PC-9 (cell line): ENCODE measurements at regions not wholly inside any gene's neighbourhood (a gene's known extent, or its start where the extent isn't known, plus 50 kb on each side); places are given as distances from the start of the nearest gene placed in this dataset.

Experiments
- CTCF ChIP-seq: fragments of 200-600 bp; sonication (generic); conservative IDR thresholded peaks from 2 replicates; pipeline ENCODE4 v1.6.1; 2017; ENCODE audit warnings: mixed run types, antibody characterized with exemption, mild to moderate bottlenecking, moderate library complexity
- EZH2 ChIP-seq: fragments of 200-600 bp; sonication (generic); IDR thresholded peaks from 2 replicates; pipeline ENCODE4 v1.8.0; 2017; ENCODE audit warnings: antibody characterized with exemption, low read depth

DNA sequence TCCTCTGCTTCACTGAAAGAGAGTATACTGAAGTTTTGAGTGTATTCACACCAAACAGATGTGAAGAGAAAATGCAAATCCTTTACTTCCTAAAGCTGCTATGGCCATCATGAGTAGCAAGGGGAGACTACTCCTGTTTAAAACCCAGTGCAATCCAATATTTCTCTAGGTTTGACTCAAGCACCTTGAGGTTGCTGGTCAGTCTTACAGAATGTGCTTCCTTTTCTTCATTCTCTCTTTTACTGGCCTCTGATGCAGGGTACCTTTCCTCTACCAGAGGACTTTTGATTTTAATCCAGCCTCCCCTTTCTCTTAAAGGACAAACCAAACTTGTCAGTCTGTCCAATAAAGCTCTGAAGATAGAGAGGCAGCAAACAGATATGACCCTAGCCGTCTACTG, 98.1 kb upstream of the TLE4 start:
- TF ChIP-seq EZH2 (no peak), CTCF (no peak)
